Esophagus (tissue), 2 donors: ENCODE measurements at regions not wholly inside any gene's neighbourhood (a gene's known extent, or its start where the extent isn't known, plus 50 kb on each side); places are given as distances from the start of the nearest gene placed in this dataset.

Experiments used
- H3K27ac ChIP-seq, 2 donors: one replicate each; pipeline ENCODE4 v1.5.1; 2013; ENCODE audit warnings: low read depth in 2 of 2, mild to moderate bottlenecking in 2 of 2, inconsistent platforms in 1 of 2, low read length in 1 of 2, moderate library complexity in 1 of 2
- H3K27me3 ChIP-seq, 2 donors: one replicate each; pipeline ENCODE4 v1.6.1; 2013; ENCODE audit warnings: low read length in 2 of 2, control low read depth in 1 of 2, mild to moderate bottlenecking in 1 of 2; ENCODE audit not compliant: insufficient read depth in 2 of 2, control insufficient read depth in 1 of 2
- H3K36me3 ChIP-seq, 2 donors: one replicate each; pipeline ENCODE4 v1.6.1; 2013; ENCODE audit warnings: low read length in 1 of 2; ENCODE audit not compliant: control insufficient read depth in 2 of 2, insufficient read depth in 2 of 2
- H3K4me1 ChIP-seq, 2 donors: one replicate each; pipeline ENCODE4 v1.6.1; 2013; ENCODE audit warnings: low read length in 1 of 2; ENCODE audit not compliant: control insufficient read depth in 2 of 2, insufficient read depth in 2 of 2
- H3K4me3 ChIP-seq, 2 donors: one replicate each; pipeline ENCODE4 v1.5.1; 2013; ENCODE audit warnings: low read length in 2 of 2, mild to moderate bottlenecking in 2 of 2, low read depth in 1 of 2, moderate library complexity in 1 of 2
- H3K9me3 ChIP-seq, 2 donors: one replicate each; pipeline ENCODE4 v1.6.1; 2013; ENCODE audit warnings: mild to moderate bottlenecking in 2 of 2, low read depth in 1 of 2, low read length in 1 of 2, moderate library complexity in 1 of 2; ENCODE audit not compliant: control insufficient read depth in 2 of 2, insufficient read depth in 1 of 2
- WGBS, 2 donors: extraction: QIAGEN DNeasy Blood & Tissue Kit; methylation state at CpG; one replicate each; pipeline ENCODE4 v1.1.7; 2013; 5-methylcytosine and 5-hydroxymethylcytosine counted together
- donor health status: healthy with polysubstance abuse.
- donor health status: Bipolar disorder and iron deficiency.

GRCh38 chr9:113753398-113754119 is 122.5 kb upstream of the ZNF618 start:
- WGBS, 2 donors: 80 to 81% methylated on average over 7 of the region's 7 CpGs
- H3K4me3 ChIP-seq: no peak overlapping the region
- H3K9me3 ChIP-seq: peaks cover 0 to 2% of the 10 kb centered on the region in 2 donors
- H3K4me1 ChIP-seq: peaks cover 0 to 2% of the 10 kb centered on the region in 2 donors
- peaks cover 0 to 2% of the 10 kb centered on the region in 2 donors for H3K27me3 ChIP-seq
- H3K27ac ChIP-seq: no peak overlapping the region
- H3K36me3 ChIP-seq: no peaks in the 10 kb centered on the region

- H3K27me3 ChIP-seq: peaks cover 0 to 2% of the 10 kb centered on the region in 2 donors
- no peak overlapping the region for H3K27ac ChIP-seq
- H3K4me3 ChIP-seq: no peak overlapping the region
- H3K4me1 ChIP-seq: peaks cover 0 to 2% of the 10 kb centered on the region in 2 donors
- no peaks in the 10 kb centered on the region for H3K9me3 ChIP-seq
- H3K36me3 ChIP-seq: no peaks in the 10 kb centered on the region
- WGBS, 2 donors: 75 to 83% methylated on average over 2 of the region's 2 CpGs
Measured at GRCh38 chr9:113754739-113755138, 121.4 kb upstream of the ZNF618 start.

GRCh38 chr9:113755433-113755832 is 120.7 kb upstream of the ZNF618 start:
- Histone ChIP-seq H3K27me3 (peaks cover 0 to 2% of the 10 kb centered on the region in 2 donors), H3K36me3 (no peaks in the 10 kb centered on the region), H3K27ac (no peak overlapping the region), H3K9me3 (no peaks in the 10 kb centered on the region), H3K4me1 (peaks cover 0 to 2% of the 10 kb centered on the region in 2 donors), H3K4me3 (no peak overlapping the region)
- WGBS, 2 donors: 43 to 49% methylated on average over 4 of the region's 4 CpGs

GRCh38 chr9:113756476-113757192 is 119.5 kb upstream of the ZNF618 start:
- no peaks in the 10 kb centered on the region for H3K27me3 ChIP-seq
- no peak overlapping the region for H3K4me3 ChIP-seq
- H3K4me1 ChIP-seq: peaks cover 0 to 2% of the 10 kb centered on the region in 2 donors
- WGBS, 2 donors: 92 to 98% methylated on average over 3 of the region's 3 CpGs
- H3K27ac ChIP-seq: no peak overlapping the region
- H3K36me3 ChIP-seq: no peaks in the 10 kb centered on the region
- H3K9me3 ChIP-seq: no peaks in the 10 kb centered on the region

GRCh38 chr9:113763429-113763828 is 112.7 kb upstream of the ZNF618 start:
- H3K27me3 ChIP-seq: no peaks in the 10 kb centered on the region
- H3K4me1 ChIP-seq: no peaks in the 10 kb centered on the region
- H3K36me3 ChIP-seq: no peaks in the 10 kb centered on the region
- no peak overlapping the region for H3K4me3 ChIP-seq
- H3K9me3 ChIP-seq: no peaks in the 10 kb centered on the region
- H3K27ac ChIP-seq: no peak overlapping the region

GRCh38 chr9:113764572-113764971 is 111.5 kb upstream of the ZNF618 start:
- no peaks in the 10 kb centered on the region for H3K36me3 ChIP-seq
- WGBS, 2 donors: 85 to 93% methylated on average over 1 of the region's 1 CpG
- H3K27me3 ChIP-seq: no peaks in the 10 kb centered on the region
- H3K4me1 ChIP-seq: no peaks in the 10 kb centered on the region
- H3K27ac ChIP-seq: no peak overlapping the region
- no peaks in the 10 kb centered on the region for H3K9me3 ChIP-seq
- H3K4me3 ChIP-seq: no peak overlapping the region

GRCh38 chr9:113769412-113769811 is 106.7 kb upstream of the ZNF618 start:
- no peak overlapping the region for H3K27ac ChIP-seq

GRCh38 chr9:113770396-113770795 is 105.7 kb upstream of the ZNF618 start:
- no peaks in the 10 kb centered on the region for H3K36me3 ChIP-seq
- H3K9me3 ChIP-seq: no peaks in the 10 kb centered on the region
- no peaks in the 10 kb centered on the region for H3K27me3 ChIP-seq
- no peaks in the 10 kb centered on the region for H3K4me1 ChIP-seq
- WGBS, 2 donors: 70 to 78% methylated on average over 5 of the region's 5 CpGs
- H3K4me3 ChIP-seq: no peak overlapping the region
- H3K27ac ChIP-seq: no peak overlapping the region

More at GRCh38 chr9:113769412-113769811, 106.7 kb upstream of the ZNF618 start:
- Histone ChIP-seq H3K36me3 (no peaks in the 10 kb centered on the region), H3K27me3 (no peaks in the 10 kb centered on the region), H3K4me1 (no peaks in the 10 kb centered on the region), H3K9me3 (no peaks in the 10 kb centered on the region), H3K4me3 (no peak overlapping the region)
- 45 to 52% methylated on average over 1 of the region's 1 CpG for WGBS, 2 donors

GRCh38 chr9:113771199-113771598 is 104.9 kb upstream of the ZNF618 start:
- Histone ChIP-seq H3K4me1 (no peaks in the 10 kb centered on the region), H3K27ac (no peak overlapping the region), H3K36me3 (no peaks in the 10 kb centered on the region), H3K4me3 (no peak overlapping the region), H3K27me3 (no peaks in the 10 kb centered on the region), H3K9me3 (no peaks in the 10 kb centered on the region)
- 68 to 72% methylated on average over 4 of the region's 4 CpGs for WGBS, 2 donors
